DND-41 (cell line): ENCODE measurements at regions not wholly inside any gene's neighbourhood (a gene's known extent, or its start where the extent isn't known, plus 50 kb on each side); places are given as distances from the start of the nearest gene placed in this dataset.

Experiments used
- ATAC-seq: fragments of 200-7000 bp; cut with Tn5 transposase; 3 replicates; pipeline ENCODE4 v1.9.1; 2021; ENCODE audit warnings: low read depth; ENCODE audit not compliant: insufficient read depth
- DNase-seq: peaks from one replicate; pipeline ENCODE4 v3.0.0-alpha.2; 2020
- H2AFZ ChIP-seq: 2 replicates; pipeline ENCODE4 v1.6.0; 2012; ENCODE audit warnings: low read depth, low read length
- H3K27ac ChIP-seq: 2 replicates; pipeline ENCODE4 v1.5.1; 2012; ENCODE audit warnings: low read length, inconsistent platforms
- H3K27me3 ChIP-seq: fragments of 200-600 bp; sonication (generic); 2 replicates; pipeline ENCODE4 v1.6.0; 2012; ENCODE audit warnings: low read length, mild to moderate bottlenecking, inconsistent platforms; ENCODE audit not compliant: insufficient read depth, poor library complexity
- H3K36me3 ChIP-seq: 2 replicates; pipeline ENCODE4 v1.5.1; 2012; ENCODE audit warnings: low read length, inconsistent platforms; ENCODE audit not compliant: insufficient read depth
- H3K4me1 ChIP-seq: 2 replicates; pipeline ENCODE4 v1.5.1; 2012; ENCODE audit warnings: mild to moderate bottlenecking, low read length; ENCODE audit not compliant: insufficient read depth
- H3K4me2 ChIP-seq: 2 replicates; pipeline ENCODE4 v1.6.0; 2012; ENCODE audit warnings: mild to moderate bottlenecking, moderate library complexity, low read length, inconsistent platforms; ENCODE audit not compliant: insufficient read depth
- H3K4me3 ChIP-seq, 2 experiments: fragments of 200-600 bp in 1 of 2; shearing (Covaris generic) in 1 of 2; 2 replicates each; pipeline ENCODE4 v1.5.1; 2012 to 2016; ENCODE audit warnings: inconsistent platforms in 2 of 2, low read length in 2 of 2, mild to moderate bottlenecking in 2 of 2, low read depth in 1 of 2, moderate library complexity in 1 of 2
- H3K79me2 ChIP-seq: 2 replicates; pipeline ENCODE4 v1.6.0; 2012; ENCODE audit warnings: low read length, inconsistent platforms; ENCODE audit not compliant: insufficient read depth
- H3K9ac ChIP-seq: 2 replicates; pipeline ENCODE4 v1.6.0; 2012; ENCODE audit warnings: low read depth, mild to moderate bottlenecking, inconsistent platforms, low read length, moderate library complexity
- H3K9me3 ChIP-seq: 2 replicates; pipeline ENCODE4 v1.5.1; 2012; ENCODE audit warnings: low read length, moderate library complexity, mild to moderate bottlenecking, inconsistent platforms; ENCODE audit not compliant: insufficient read depth, severe bottlenecking
- H4K20me1 ChIP-seq: 2 replicates; pipeline ENCODE4 v1.6.0; 2012; ENCODE audit warnings: low read length; ENCODE audit not compliant: insufficient read depth
- EZH2 ChIP-seq: IDR thresholded peaks from 3 replicates; pipeline ENCODE4 v1.6.1; 2012; ENCODE audit warnings: borderline replicate concordance, low read depth, mild to moderate bottlenecking, moderate library complexity, low read length, inconsistent platforms; ENCODE audit not compliant: severe bottlenecking
- TF ChIP-seq, protein P1 (sequence below): IDR thresholded peaks from 2 replicates; pipeline ENCODE4 v1.5.1; 2012; ENCODE audit warnings: borderline replicate concordance, low read length, moderate library complexity, mild to moderate bottlenecking; ENCODE audit not compliant: poor library complexity, severe bottlenecking; ENCODE audit errors: extremely low read depth

DNA sequence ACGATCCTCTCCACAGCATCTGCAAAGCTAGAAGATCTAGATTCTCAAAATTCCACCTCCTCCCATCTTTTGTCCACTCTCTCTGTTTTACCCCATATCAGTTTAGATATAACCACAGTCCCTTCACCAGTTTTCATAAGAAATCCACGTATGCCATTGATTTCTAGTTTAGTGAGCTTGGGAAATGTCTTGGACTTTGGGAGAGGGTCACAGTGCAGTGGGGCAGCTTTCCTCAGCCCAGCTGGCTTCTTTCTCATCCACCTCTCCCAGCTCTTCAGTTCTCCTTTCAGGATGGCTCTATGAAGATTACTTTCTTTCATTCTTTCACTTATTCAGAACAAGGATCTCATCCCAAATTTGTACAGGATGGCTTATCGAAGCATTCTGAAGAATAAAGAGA, 203.9 kb upstream of the ADCY2 start:
- Histone ChIP-seq H3K27me3 (no peaks in the 10 kb centered on the region), H3K9ac (no peak overlapping the region), H3K4me1 (no peaks in the 10 kb centered on the region), H2AFZ (no peak overlapping the region), H3K9me3 (no peaks in the 10 kb centered on the region), H3K4me3 (no peak overlapping the region), H3K79me2 (no peaks in the 10 kb centered on the region), H3K4me2 (no peak overlapping the region), H3K36me3 (no peaks in the 10 kb centered on the region), H3K27ac (no peak overlapping the region), H4K20me1 (no peaks in the 10 kb centered on the region)
- no peak for TF ChIP-seq EZH2
- TF ChIP-seq, protein P1, sequence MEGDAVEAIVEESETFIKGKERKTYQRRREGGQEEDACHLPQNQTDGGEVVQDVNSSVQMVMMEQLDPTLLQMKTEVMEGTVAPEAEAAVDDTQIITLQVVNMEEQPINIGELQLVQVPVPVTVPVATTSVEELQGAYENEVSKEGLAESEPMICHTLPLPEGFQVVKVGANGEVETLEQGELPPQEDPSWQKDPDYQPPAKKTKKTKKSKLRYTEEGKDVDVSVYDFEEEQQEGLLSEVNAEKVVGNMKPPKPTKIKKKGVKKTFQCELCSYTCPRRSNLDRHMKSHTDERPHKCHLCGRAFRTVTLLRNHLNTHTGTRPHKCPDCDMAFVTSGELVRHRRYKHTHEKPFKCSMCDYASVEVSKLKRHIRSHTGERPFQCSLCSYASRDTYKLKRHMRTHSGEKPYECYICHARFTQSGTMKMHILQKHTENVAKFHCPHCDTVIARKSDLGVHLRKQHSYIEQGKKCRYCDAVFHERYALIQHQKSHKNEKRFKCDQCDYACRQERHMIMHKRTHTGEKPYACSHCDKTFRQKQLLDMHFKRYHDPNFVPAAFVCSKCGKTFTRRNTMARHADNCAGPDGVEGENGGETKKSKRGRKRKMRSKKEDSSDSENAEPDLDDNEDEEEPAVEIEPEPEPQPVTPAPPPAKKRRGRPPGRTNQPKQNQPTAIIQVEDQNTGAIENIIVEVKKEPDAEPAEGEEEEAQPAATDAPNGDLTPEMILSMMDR, result no peak
- no peak for DNase-seq
- no peak for ATAC-seq

DNA sequence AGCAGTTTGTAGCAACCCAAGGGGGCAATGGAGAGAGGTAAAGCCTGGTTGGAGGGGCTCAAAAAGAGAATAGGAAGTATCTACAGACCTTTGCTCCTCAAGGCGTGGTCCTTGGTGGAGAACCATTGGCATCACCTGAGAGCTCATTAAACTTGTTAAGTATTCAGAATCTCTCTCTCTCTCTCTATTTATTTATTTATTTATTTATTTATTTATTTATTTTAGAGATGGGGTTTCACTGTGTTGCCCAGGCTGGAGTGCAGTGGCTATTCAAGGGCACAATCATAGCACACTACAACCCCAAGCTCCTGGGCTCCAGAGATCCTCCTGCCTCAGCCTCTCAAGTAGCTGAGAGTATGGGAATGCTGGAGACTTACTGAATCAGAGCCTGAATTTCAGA, 193.1 kb upstream of the ADCY2 start:
- DNase-seq (no peak), ATAC-seq (no peak)
- Histone ChIP-seq H4K20me1 (no peaks in the 10 kb centered on the region), H3K36me3 (no peaks in the 10 kb centered on the region), H3K9ac (no peak overlapping the region), H3K4me3 (no peak overlapping the region), H3K4me2 (no peak overlapping the region), H2AFZ (no peak overlapping the region), H3K27me3 (no peaks in the 10 kb centered on the region), H3K79me2 (no peaks in the 10 kb centered on the region), H3K4me1 (no peaks in the 10 kb centered on the region), H3K9me3 (no peaks in the 10 kb centered on the region), H3K27ac (no peak overlapping the region)
- no peak for TF ChIP-seq EZH2
- TF ChIP-seq, protein P1, result no peak

DNA sequence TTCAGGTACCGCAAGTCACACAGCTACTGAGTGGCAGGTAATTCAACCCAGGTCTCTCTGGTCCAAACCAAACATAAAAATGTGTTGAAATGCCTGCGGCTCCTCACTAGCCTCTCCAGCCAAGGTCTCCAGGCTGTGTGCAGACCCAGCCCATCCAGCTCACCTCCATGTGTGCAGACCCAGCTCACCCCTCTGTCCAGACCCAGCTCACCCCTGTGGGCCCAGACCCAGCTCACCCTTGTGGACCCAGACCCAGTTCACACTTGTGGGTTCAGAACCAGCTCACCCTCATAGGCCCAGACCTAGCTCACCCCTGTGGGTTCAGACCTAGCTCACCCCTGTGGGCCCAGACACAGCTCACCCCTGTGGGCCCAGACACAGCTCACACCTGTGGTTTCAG, 188.0 kb upstream of the ADCY2 start:
- H3K9ac ChIP-seq, result no peak overlapping the region
- no peak overlapping the region for H3K4me3 ChIP-seq
- H3K27me3 ChIP-seq, result no peaks in the 10 kb centered on the region
- H3K4me2 ChIP-seq, result no peak overlapping the region
- TF ChIP-seq, protein P1, result no peak
- TF ChIP-seq EZH2, result no peak
- H3K27ac ChIP-seq, result no peak overlapping the region
- H3K4me1 ChIP-seq, result no peaks in the 10 kb centered on the region
- H3K9me3 ChIP-seq, result no peaks in the 10 kb centered on the region
- no peaks in the 10 kb centered on the region for H3K79me2 ChIP-seq
- DNase-seq (no peak), ATAC-seq (no peak)
- no peaks in the 10 kb centered on the region for H3K36me3 ChIP-seq
- H2AFZ ChIP-seq, result no peak overlapping the region
- no peaks in the 10 kb centered on the region for H4K20me1 ChIP-seq

DNA sequence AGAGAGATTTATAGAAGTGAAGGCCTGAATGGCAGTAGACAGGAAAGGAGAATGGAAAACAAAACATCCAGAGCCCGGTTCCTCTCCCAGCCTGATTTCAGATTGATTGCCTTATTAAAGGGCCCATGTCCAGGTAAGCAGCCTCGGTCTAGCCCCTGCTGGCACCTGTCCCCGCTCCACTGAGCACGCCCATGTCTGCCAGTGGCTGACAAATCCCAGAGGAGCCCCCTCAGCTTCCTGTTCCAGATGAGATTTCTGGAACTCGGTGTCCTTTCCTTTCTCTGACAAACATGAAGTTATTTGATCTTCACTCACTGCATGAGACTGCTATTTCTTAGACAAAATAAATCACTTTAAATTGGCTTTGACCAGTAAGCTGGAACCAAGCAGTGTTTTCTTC, 187.0 kb upstream of the ADCY2 start:
- no peaks in the 10 kb centered on the region for H3K27me3 ChIP-seq
- no peaks in the 10 kb centered on the region for H3K4me1 ChIP-seq
- ATAC-seq, result no peak
- no peak for DNase-seq
- no peak overlapping the region for H3K4me3 ChIP-seq
- TF ChIP-seq, protein P1, result no peak
- no peak for TF ChIP-seq EZH2
- H3K27ac ChIP-seq, result no peak overlapping the region
- no peak overlapping the region for H3K9ac ChIP-seq
- no peaks in the 10 kb centered on the region for H3K79me2 ChIP-seq
- no peak overlapping the region for H3K4me2 ChIP-seq
- no peaks in the 10 kb centered on the region for H3K36me3 ChIP-seq
- H3K9me3 ChIP-seq, result no peaks in the 10 kb centered on the region
- H4K20me1 ChIP-seq, result no peaks in the 10 kb centered on the region
- no peak overlapping the region for H2AFZ ChIP-seq
